Pancreas (tissue), 10 donors: ENCODE measurements at regions not wholly inside any gene's neighbourhood (a gene's known extent, or its start where the extent isn't known, plus 50 kb on each side); places are given as distances from the start of the nearest gene placed in this dataset.
A peak's percentile ranks its signal among the peaks of the same experiment; 100 is the strongest.

Experiments
- ATAC-seq, 4 donors: fragments of 200-7000 bp; cut with Tn5 transposase; one replicate each; pipeline versions ENCODE4 v1.8.0 to v1.9.1; 2020; ENCODE audit warnings: mild to moderate bottlenecking in 4 of 4, moderate library complexity in 4 of 4
- DNase-seq, 6 donors: peaks; one replicate each; pipeline ENCODE4 v3.0.0-alpha.2; 2020
- FAIRE-seq: peaks from 2 replicates; lab custom pipeline; 2012; peaks lifted over from hg19 to GRCh38; lab: Jason Lieb, UNC
- H3K27ac ChIP-seq, 4 donors: fragments of 200-600 bp; sonication (generic); 1 replicate in 3 of 4; 2 replicates in 1 of 4; pipeline versions ENCODE4 v1.5.0 to v1.8.0; 2020
- H3K27me3 ChIP-seq, 4 donors: fragments of 200-600 bp; one replicate each; pipeline ENCODE4 v1.8.0; 2021
- H3K36me3 ChIP-seq, 3 donors: fragments of 200-600 bp; sonication (generic) in 1 of 3; one replicate each; pipeline versions ENCODE4 v1.5.0 to v1.8.0; 2020 to 2021
- H3K4me1 ChIP-seq, 3 donors: fragments of 200-600 bp; one replicate each; pipeline ENCODE4 v1.8.0; 2021
- H3K4me3 ChIP-seq, 4 donors: fragments of 200-600 bp; sonication (generic) in 2 of 4; one replicate each; pipeline versions ENCODE4 v1.5.0 to v1.8.0; 2020 to 2021
- H3K9me3 ChIP-seq, 4 donors: fragments of 200-600 bp; one replicate each; pipeline ENCODE4 v1.8.0; 2021
- CTCF ChIP-seq, 4 donors: fragments of 200-600 bp; sonication (generic) in 3 of 4; IDR thresholded peaks; one replicate each; pipeline versions ENCODE4 v1.5.0 to v1.8.0; 2021; ENCODE audit warnings: antibody characterized with exemption in 4 of 4
- WGBS, 2 donors: extraction: QIAGEN DNeasy Blood & Tissue Kit; methylation state at CpG; one replicate each; pipeline ENCODE4 v1.1.7; 2013; 5-methylcytosine and 5-hydroxymethylcytosine counted together
- intact Hi-C, 3 donors: fragments of 100-400 bp; cut with DNase I; formaldehyde crosslinking; loops; one replicate each; pipeline versions ENCODE4 v1.11.1 to v1.14.2; 2022
- donor health status: healthy with polysubstance abuse.
- donor health status: DM: no; HTN: no; CAD: no; lungs with moderate emphysema.
- donor health status: DM: no; HTN: no; CAD: no.
- donor health status: control.
- donor health status: control.
- donor health status: Bipolar disorder and iron deficiency.
- donor health status: DM: yes; HTN: yes; CAD: no.
- donor health status: DM: no; HTN: no; CAD: no.
- donor health status: DM: no; HTN: no; CAD: no.
- donor health status: DM: yes; HTN: yes; CAD: no.

GRCh38 chr16:35365675-35366074 lies 1906.3 kb downstream of the TP53TG3F start:
- Histone ChIP-seq H3K4me1 (no peaks in the 10 kb centered on the region), H3K27ac (no peak overlapping the region), H3K9me3 (no peaks in the 10 kb centered on the region), H3K27me3 (no peaks in the 10 kb centered on the region), H3K36me3 (no peaks in the 10 kb centered on the region), H3K4me3 (no peak overlapping the region)
- FAIRE-seq, result no peak
- no peak for TF ChIP-seq CTCF (IDR thresholded peaks at IDR 0.05)
- WGBS, 2 donors, result 55 to 59% methylated on average over 2 of the region's 2 CpGs
- no peak for ATAC-seq
- intact Hi-C loops, result no loop called here
- no peak for DNase-seq

- intact Hi-C loops, result no loop called here
- ATAC-seq (no peak), DNase-seq (no peak), FAIRE-seq (no peak)
- no peak overlapping the region for H3K27ac ChIP-seq
- no peak for TF ChIP-seq CTCF (IDR thresholded peaks at IDR 0.05)
- 7 to 30% methylated on average over 1 of the region's 1 CpG for WGBS, 2 donors
- H3K9me3 ChIP-seq, result no peaks in the 10 kb centered on the region
- no peaks in the 10 kb centered on the region for H3K4me1 ChIP-seq
- no peaks in the 10 kb centered on the region for H3K27me3 ChIP-seq
- H3K36me3 ChIP-seq, result no peaks in the 10 kb centered on the region
- H3K4me3 ChIP-seq, result no peak overlapping the region
These were observed 1911.2 kb downstream of the TP53TG3F start for GRCh38 chr16:35370617-35371016.

GRCh38 chr16:35377142-35377541 lies 1917.7 kb downstream of the TP53TG3F start:
- Histone ChIP-seq H3K27ac (no peak overlapping the region), H3K4me1 (no peaks in the 10 kb centered on the region), H3K9me3 (no peaks in the 10 kb centered on the region), H3K27me3 (no peaks in the 10 kb centered on the region), H3K36me3 (no peaks in the 10 kb centered on the region), H3K4me3 (no peak overlapping the region)
- intact Hi-C loops, result no loop called here
- no peak for FAIRE-seq
- no peak for TF ChIP-seq CTCF (IDR thresholded peaks at IDR 0.05)
- no peak for DNase-seq
- WGBS, 2 donors, result 24 to 30% methylated on average over 2 of the region's 2 CpGs
- no peak for ATAC-seq

GRCh38 chr16:35386619-35387018 lies 1927.2 kb downstream of the TP53TG3F start:
- DNase-seq (no peak), FAIRE-seq (no peak), ATAC-seq (no peak)
- Histone ChIP-seq H3K9me3 (no peaks in the 10 kb centered on the region), H3K27me3 (no peaks in the 10 kb centered on the region), H3K4me3 (no peak overlapping the region), H3K4me1 (no peaks in the 10 kb centered on the region), H3K36me3 (no peaks in the 10 kb centered on the region), H3K27ac (no peak overlapping the region)
- TF ChIP-seq CTCF (IDR thresholded peaks at IDR 0.05), result no peak
- WGBS, 2 donors, result 35 to 38% methylated on average over 2 of the region's 2 CpGs
- intact Hi-C loops, result no loop called here

GRCh38 chr16:35391328-35391727 lies 1931.9 kb downstream of the TP53TG3F start:
- intact Hi-C loops, result no loop called here
- no peaks in the 10 kb centered on the region for H3K36me3 ChIP-seq
- WGBS, 2 donors, result 33 to 38% methylated on average over 10 of the region's 10 CpGs
- ATAC-seq (peak in 3 of 4 donors; percentile 57 to 64 (median 60)), DNase-seq (peak in 5 of 6 donors; percentile 15 to 75 (median 55)), FAIRE-seq (no peak)
- no peak overlapping the region for H3K4me3 ChIP-seq
- H3K27me3 ChIP-seq, result no peaks in the 10 kb centered on the region
- no peaks in the 10 kb centered on the region for H3K9me3 ChIP-seq
- H3K4me1 ChIP-seq, result no peaks in the 10 kb centered on the region
- H3K27ac ChIP-seq, result no peak overlapping the region
- TF ChIP-seq CTCF (IDR thresholded peaks at IDR 0.05), result peak in 3 of 4 donors; percentile 20 to 55 (median 52)
